ENCODE measurements at regions not wholly inside any gene's neighbourhood (a gene's known extent, or its start where the extent isn't known, plus 50 kb on each side); places are given as distances from the start of the nearest gene placed in this dataset.

DNA sequence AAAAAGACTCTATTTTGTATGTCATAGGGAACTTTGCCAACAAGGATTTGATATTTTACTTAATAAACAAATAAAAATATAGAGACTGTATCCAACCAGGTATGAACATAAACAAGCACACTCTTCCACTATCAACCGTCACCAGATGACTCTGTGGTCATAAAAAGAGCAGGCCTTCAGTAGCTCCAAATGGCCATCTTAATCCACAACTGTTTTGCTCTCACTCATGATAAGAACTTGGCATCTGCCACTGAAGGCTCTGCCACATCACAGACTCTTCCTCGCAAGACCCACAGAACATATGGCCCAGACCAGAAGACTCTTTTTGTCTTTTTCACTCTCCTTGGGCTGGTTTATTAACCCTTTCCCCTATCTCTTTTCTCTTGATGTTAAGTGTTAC lies 98.7 kb upstream of the POM121L12 start:
- peaks cover 24% of the 10 kb centered on the region for H3K9me3 Mint-ChIP-seq
- no peak overlapping the region for H3K27ac Mint-ChIP-seq (ENCODE audit: low read depth)
- ATAC-seq (replicated peaks; ENCODE audit: extremely low read depth, poor library complexity, severe bottlenecking) (no peak), DNase-seq (ENCODE audit: low spot score in 2 of 2) (no peak)
- no peaks in the 10 kb centered on the region for H3K36me3 Mint-ChIP-seq (ENCODE audit: insufficient read depth)
- no peaks in the 10 kb centered on the region for H3K4me1 Mint-ChIP-seq
- no peak overlapping the region for H3K4me3 Mint-ChIP-seq
- H3K27me3 Mint-ChIP-seq = no peaks in the 10 kb centered on the region

DNA sequence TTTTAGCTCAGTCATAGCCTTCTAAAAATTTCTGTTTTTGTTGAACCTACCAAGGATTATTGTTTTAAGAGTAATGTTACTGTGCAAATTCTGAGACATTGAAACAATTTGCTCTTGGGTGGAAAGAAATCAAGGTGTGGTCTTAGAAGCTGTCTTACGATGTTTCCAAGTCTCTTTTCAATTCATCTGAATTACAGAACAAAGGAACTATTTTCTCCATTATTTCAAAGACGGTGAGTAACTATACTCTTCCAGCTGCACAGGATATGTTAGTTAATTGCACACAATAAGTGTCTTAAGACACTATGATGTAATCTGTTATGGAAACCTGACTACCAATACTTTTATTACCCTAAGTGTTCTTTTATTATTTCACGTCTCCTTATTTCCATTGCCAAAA lies 106.8 kb upstream of the POM121L12 start:
- no peaks in the 10 kb centered on the region for H3K27me3 Mint-ChIP-seq
- ATAC-seq (replicated peaks; ENCODE audit: extremely low read depth, poor library complexity, severe bottlenecking) (no peak), DNase-seq (ENCODE audit: low spot score in 2 of 2) (no peak)
- H3K4me1 Mint-ChIP-seq = no peaks in the 10 kb centered on the region
- no peaks in the 10 kb centered on the region for H3K36me3 Mint-ChIP-seq (ENCODE audit: insufficient read depth)
- H3K27ac Mint-ChIP-seq (ENCODE audit: low read depth) = no peak overlapping the region
- H3K9me3 Mint-ChIP-seq = peaks cover 15% of the 10 kb centered on the region
- H3K4me3 Mint-ChIP-seq = no peak overlapping the region

DNA sequence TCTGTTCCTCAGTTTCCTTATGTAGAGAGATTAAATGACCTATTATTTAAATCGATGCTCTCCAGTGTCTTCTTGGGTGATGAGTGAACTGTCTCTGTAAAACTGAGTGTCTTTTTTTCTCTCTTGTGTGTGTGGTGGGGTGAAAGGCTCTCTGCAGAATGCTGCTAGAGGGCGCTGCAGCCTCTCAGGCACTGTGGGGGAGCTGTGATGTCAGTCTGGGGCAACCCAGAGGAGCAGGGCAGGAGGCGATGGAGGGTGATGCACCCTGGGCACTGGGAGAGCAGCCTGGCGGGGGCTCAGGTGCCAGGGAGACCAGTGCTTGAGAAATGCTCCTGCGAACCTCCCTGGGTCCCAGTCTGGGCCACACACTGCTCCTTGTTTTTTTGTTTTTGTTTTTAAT lies 110.1 kb upstream of the POM121L12 start:
- Mint-ChIP-seq H3K4me1 (no peaks in the 10 kb centered on the region), H3K27ac (ENCODE audit: low read depth) (no peak overlapping the region), H3K9me3 (peaks cover 32% of the 10 kb centered on the region), H3K4me3 (no peak overlapping the region), H3K36me3 (ENCODE audit: insufficient read depth) (no peaks in the 10 kb centered on the region), H3K27me3 (no peaks in the 10 kb centered on the region)
- DNase-seq (ENCODE audit: low spot score in 2 of 2) (no peak), ATAC-seq (replicated peaks; ENCODE audit: extremely low read depth, poor library complexity, severe bottlenecking) (no peak)

DNA sequence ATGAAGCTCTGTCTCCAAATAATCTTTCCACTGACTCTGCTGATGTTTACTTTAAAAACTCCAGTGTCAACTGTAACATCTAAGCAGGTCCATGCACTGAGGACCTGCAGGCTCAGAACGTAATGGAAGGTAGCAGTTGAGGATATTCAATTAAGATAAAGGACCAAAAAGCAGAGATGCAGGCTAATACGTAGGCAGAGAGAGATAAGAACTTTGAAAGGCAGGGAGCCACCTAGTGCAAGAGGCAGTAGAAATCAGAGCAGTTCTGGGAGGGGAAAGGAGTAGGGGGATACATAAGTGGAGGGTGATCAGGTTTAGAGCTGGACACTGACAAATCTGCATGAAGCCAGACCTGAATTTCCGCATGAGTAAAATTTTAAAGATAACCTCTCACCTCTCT lies 114.5 kb upstream of the POM121L12 start:
- H3K4me1 Mint-ChIP-seq = no peaks in the 10 kb centered on the region
- H3K4me3 Mint-ChIP-seq = no peak overlapping the region
- peaks cover 24% of the 10 kb centered on the region for H3K9me3 Mint-ChIP-seq
- H3K27ac Mint-ChIP-seq (ENCODE audit: low read depth) = no peak overlapping the region
- DNase-seq (ENCODE audit: low spot score in 2 of 2) = no peak
- no peaks in the 10 kb centered on the region for H3K36me3 Mint-ChIP-seq (ENCODE audit: insufficient read depth)
- no peak for ATAC-seq (replicated peaks; ENCODE audit: extremely low read depth, poor library complexity, severe bottlenecking)
- H3K27me3 Mint-ChIP-seq = no peaks in the 10 kb centered on the region

DNA sequence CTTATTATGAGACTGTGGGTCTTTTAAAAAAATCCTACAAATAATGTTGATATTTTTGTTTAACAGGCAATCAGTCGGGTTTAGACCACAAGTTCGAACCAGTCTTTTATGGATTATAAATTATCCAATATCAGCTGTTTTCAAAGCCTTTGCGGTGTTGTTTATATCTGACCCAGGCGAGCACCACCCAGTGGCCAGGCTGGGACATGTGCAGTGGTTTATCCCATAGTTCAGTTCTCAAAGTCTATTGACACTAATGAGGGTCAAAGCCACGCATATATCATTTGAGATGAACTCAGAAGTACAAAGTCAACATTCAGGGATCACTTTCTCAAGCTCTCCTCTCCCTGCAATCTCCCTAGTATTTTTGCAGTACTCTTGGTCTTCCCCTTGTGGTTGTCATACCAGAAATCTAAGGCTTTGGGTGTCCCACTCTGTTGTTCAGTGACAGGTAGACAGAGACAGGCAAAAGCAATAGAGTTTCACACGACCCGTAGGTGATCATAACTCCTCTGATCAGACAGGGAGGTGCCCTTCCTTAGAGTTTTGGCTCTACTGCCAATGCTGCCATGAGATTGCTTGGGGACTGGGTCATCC lies 117.4 kb upstream of the POM121L12 start:
- DNase-seq (ENCODE audit: low spot score in 2 of 2) (no peak), ATAC-seq (replicated peaks; ENCODE audit: extremely low read depth, poor library complexity, severe bottlenecking) (no peak)
- Mint-ChIP-seq H3K4me1 (no peaks in the 10 kb centered on the region), H3K27ac (ENCODE audit: low read depth) (no peak overlapping the region), H3K9me3 (peaks cover 35% of the 10 kb centered on the region), H3K4me3 (no peak overlapping the region), H3K27me3 (no peaks in the 10 kb centered on the region), H3K36me3 (ENCODE audit: insufficient read depth) (no peaks in the 10 kb centered on the region)

DNA sequence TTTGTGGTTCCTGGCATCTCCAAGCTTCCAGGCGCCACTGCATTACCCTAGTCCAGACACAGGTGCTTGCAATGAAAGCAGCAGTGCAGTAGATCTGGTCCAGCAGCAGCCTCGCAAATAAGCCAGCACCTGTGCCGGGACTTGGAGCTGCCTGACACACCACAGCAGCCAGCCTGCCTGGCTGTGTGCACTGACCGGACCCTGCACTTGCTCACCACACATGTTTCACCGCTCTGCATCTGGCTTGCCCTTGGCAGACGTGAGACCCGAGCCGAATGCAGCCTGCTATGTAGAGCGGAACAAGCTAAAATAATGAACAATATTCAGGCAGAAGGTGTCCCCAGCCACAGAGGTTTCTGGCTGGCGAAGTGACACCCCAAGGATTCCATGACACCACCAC lies 123.6 kb upstream of the POM121L12 start:
- H3K4me1 Mint-ChIP-seq = no peaks in the 10 kb centered on the region
- no peak overlapping the region for H3K27ac Mint-ChIP-seq (ENCODE audit: low read depth)
- no peak overlapping the region for H3K4me3 Mint-ChIP-seq
- no peaks in the 10 kb centered on the region for H3K27me3 Mint-ChIP-seq
- no peak for DNase-seq (ENCODE audit: low spot score in 2 of 2)
- H3K9me3 Mint-ChIP-seq = peaks cover 26% of the 10 kb centered on the region
- no peak for ATAC-seq (replicated peaks; ENCODE audit: extremely low read depth, poor library complexity, severe bottlenecking)
- no peaks in the 10 kb centered on the region for H3K36me3 Mint-ChIP-seq (ENCODE audit: insufficient read depth)

DNA sequence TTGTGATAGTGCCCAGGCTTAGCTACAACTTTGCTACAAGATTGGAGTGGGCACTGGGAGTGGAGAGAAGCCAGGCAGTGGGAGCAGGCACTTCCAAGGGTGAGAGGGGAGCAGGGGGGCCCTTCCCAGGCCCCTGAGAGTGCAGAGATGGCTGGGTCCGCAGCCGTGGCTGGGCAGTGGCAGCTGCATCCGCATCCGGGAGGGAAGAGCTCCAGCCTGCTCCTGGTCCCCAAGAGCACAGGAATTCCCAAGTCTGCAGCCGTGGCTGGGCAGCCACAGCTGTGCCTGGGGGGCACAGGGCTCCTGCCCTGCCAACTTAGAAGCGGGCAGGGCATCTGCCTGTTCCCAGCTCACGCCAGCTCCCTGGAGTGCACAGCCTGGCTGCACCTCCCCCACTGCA lies 124.1 kb upstream of the POM121L12 start:
- no peak overlapping the region for H3K27ac Mint-ChIP-seq (ENCODE audit: low read depth)
- H3K4me1 Mint-ChIP-seq = no peaks in the 10 kb centered on the region
- ATAC-seq (replicated peaks; ENCODE audit: extremely low read depth, poor library complexity, severe bottlenecking) = no peak
- H3K36me3 Mint-ChIP-seq (ENCODE audit: insufficient read depth) = no peaks in the 10 kb centered on the region
- H3K4me3 Mint-ChIP-seq = no peak overlapping the region
- H3K27me3 Mint-ChIP-seq = no peaks in the 10 kb centered on the region
- H3K9me3 Mint-ChIP-seq = peaks cover 26% of the 10 kb centered on the region
- DNase-seq (ENCODE audit: low spot score in 2 of 2) = no peak

DNA sequence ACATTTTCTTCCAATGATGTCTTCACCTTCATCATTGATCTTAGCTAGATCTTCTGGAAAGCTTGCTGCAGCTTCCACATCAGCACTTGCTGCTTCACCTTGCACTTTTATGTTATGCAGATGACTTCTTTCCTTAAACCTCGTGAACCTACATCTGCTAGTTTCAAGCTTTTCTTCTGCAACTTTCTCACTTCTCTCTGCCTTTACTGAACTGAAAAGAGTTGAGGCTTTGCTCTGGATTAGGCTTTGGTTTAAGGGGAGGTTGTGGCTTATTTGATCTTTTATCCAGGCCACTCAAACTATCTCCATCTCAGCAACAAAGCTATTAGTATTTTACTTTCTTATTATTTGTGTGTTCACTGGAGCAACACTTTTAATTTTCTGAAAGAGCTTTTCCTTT lies 125.5 kb upstream of the POM121L12 start:
- ATAC-seq (replicated peaks; ENCODE audit: extremely low read depth, poor library complexity, severe bottlenecking) (no peak), DNase-seq (ENCODE audit: low spot score in 2 of 2) (no peak)
- no peak overlapping the region for H3K4me3 Mint-ChIP-seq
- H3K4me1 Mint-ChIP-seq = no peaks in the 10 kb centered on the region
- no peak overlapping the region for H3K27ac Mint-ChIP-seq (ENCODE audit: low read depth)
- H3K9me3 Mint-ChIP-seq = peaks cover 26% of the 10 kb centered on the region
- H3K36me3 Mint-ChIP-seq (ENCODE audit: insufficient read depth) = no peaks in the 10 kb centered on the region
- H3K27me3 Mint-ChIP-seq = no peaks in the 10 kb centered on the region

DNA sequence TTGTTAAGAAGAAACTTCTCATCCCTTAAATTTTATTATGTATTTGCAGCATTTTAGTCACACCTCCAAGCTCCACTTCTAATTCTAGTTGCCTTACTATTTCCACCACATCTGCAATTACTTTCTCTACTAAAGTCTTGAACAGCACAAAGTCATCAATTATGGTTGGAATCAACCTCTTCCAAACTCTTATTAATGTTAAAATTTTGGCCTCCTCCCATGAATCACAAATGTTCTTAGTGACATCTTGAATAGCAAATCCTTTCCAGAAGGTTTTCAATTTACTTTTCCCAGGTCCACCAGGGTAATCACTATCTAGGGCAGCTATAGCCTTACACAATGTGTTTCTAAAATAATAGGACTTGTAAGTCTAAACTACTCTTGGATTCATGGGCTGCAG lies 126.3 kb upstream of the POM121L12 start:
- Mint-ChIP-seq H3K36me3 (ENCODE audit: insufficient read depth) (no peaks in the 10 kb centered on the region), H3K27ac (ENCODE audit: low read depth) (no peak overlapping the region), H3K4me1 (no peaks in the 10 kb centered on the region), H3K4me3 (no peak overlapping the region), H3K9me3 (peaks cover 18% of the 10 kb centered on the region), H3K27me3 (no peaks in the 10 kb centered on the region)
- ATAC-seq (replicated peaks; ENCODE audit: extremely low read depth, poor library complexity, severe bottlenecking) (no peak), DNase-seq (ENCODE audit: low spot score in 2 of 2) (no peak)

DNA sequence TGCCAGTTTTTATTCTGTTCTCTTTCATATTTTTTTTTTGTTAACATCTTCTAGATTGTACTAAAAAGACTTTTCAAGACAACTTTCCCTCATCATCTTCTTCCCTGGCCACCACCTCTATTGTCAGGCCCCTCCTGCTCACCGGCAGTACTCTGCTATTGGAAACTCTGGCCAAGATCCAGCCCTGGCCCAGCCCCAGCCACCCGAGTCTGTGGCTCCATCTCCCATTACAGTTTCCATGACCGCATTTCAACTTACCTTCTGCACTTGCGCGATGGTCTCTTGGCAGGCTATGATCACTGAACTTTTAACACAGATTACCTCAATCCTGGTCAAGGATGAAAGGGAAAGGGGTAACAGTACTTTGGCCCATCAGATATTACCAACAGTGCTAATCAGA lies 137.7 kb upstream of the POM121L12 start:
- DNase-seq (ENCODE audit: low spot score in 2 of 2) (no peak), ATAC-seq (replicated peaks; ENCODE audit: extremely low read depth, poor library complexity, severe bottlenecking) (no peak)
- H3K36me3 Mint-ChIP-seq (ENCODE audit: insufficient read depth) = no peaks in the 10 kb centered on the region
- H3K27ac Mint-ChIP-seq (ENCODE audit: low read depth) = no peak overlapping the region
- H3K4me3 Mint-ChIP-seq = no peak overlapping the region
- peaks cover 7% of the 10 kb centered on the region for H3K9me3 Mint-ChIP-seq
- H3K27me3 Mint-ChIP-seq = no peaks in the 10 kb centered on the region
- H3K4me1 Mint-ChIP-seq = no peaks in the 10 kb centered on the region

DNA sequence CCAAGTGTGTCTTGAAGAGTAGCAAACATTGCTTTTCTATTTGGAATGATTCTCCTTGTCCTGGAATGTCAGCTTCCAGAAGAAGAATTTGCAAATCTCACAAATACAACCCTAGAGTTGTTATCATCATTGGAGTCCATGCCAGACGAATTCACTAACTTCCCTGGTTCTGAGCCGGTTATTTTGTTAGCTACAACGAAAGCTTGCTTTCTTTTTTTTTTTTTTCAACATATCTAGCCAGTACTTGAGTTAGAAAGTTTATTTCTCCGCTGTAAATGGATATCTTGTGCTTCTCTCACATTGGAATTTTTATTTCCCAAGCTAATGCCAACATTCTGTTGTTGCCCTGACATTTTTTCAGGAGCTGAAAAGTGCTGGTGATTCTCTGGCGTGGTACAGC lies 138.1 kb upstream of the POM121L12 start:
- no peaks in the 10 kb centered on the region for H3K27me3 Mint-ChIP-seq
- H3K4me1 Mint-ChIP-seq = no peaks in the 10 kb centered on the region
- ATAC-seq (replicated peaks; ENCODE audit: extremely low read depth, poor library complexity, severe bottlenecking) (no peak), DNase-seq (ENCODE audit: low spot score in 2 of 2) (no peak)
- H3K9me3 Mint-ChIP-seq = peaks cover 7% of the 10 kb centered on the region
- no peak overlapping the region for H3K27ac Mint-ChIP-seq (ENCODE audit: low read depth)
- H3K36me3 Mint-ChIP-seq (ENCODE audit: insufficient read depth) = no peaks in the 10 kb centered on the region
- H3K4me3 Mint-ChIP-seq = no peak overlapping the region

DNA sequence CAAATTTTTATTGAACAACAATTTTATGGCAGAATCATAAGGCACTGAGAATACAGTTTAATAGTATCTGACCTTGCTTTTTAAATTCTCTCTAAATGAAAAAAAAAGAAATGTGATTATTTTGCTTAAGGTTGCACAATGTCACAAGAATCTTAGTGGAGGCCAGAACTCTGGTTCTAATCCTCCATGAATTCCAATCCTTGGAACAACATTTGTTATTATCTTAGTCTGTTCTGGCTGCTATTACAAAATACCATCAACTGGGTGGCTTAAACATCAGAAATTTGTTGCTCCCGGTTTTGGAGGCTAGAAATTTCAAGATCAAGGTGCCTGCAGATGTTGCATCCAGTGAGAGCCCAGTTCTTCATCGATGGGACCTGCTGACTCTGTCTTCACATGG lies 158.2 kb upstream of the POM121L12 start:
- Mint-ChIP-seq H3K4me1 (no peaks in the 10 kb centered on the region), H3K4me3 (no peak overlapping the region), H3K27ac (ENCODE audit: low read depth) (no peak overlapping the region), H3K27me3 (no peaks in the 10 kb centered on the region), H3K9me3 (peaks cover 12% of the 10 kb centered on the region), H3K36me3 (ENCODE audit: insufficient read depth) (no peaks in the 10 kb centered on the region)
- DNase-seq (ENCODE audit: low spot score in 2 of 2) = no peak
- no peak for ATAC-seq (replicated peaks; ENCODE audit: extremely low read depth, poor library complexity, severe bottlenecking)

DNA sequence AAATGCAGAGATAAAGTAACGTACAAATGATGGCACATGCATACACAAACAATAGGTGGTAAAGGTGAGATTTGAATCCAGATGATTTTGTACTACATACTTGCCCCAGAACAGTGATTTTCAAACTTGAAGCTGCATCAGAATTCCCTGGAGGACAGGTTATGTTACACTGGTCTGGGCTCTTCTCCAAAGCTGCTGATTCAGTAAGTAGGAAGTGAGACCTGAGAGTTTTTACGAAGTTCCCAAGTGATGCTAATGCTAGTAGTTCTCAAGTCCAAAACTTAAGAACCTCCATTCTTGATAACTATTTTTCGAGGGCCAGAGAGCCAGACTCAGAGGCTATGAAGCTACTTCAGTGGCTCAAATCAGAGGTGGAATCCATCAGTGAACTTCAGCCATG lies 159.0 kb upstream of the POM121L12 start:
- no peaks in the 10 kb centered on the region for H3K4me1 Mint-ChIP-seq
- ATAC-seq (replicated peaks; ENCODE audit: extremely low read depth, poor library complexity, severe bottlenecking) (no peak), DNase-seq (ENCODE audit: low spot score in 2 of 2) (no peak)
- H3K9me3 Mint-ChIP-seq = peaks cover 14% of the 10 kb centered on the region
- H3K27ac Mint-ChIP-seq (ENCODE audit: low read depth) = no peak overlapping the region
- H3K36me3 Mint-ChIP-seq (ENCODE audit: insufficient read depth) = no peaks in the 10 kb centered on the region
- H3K4me3 Mint-ChIP-seq = no peak overlapping the region
- no peaks in the 10 kb centered on the region for H3K27me3 Mint-ChIP-seq

DNA sequence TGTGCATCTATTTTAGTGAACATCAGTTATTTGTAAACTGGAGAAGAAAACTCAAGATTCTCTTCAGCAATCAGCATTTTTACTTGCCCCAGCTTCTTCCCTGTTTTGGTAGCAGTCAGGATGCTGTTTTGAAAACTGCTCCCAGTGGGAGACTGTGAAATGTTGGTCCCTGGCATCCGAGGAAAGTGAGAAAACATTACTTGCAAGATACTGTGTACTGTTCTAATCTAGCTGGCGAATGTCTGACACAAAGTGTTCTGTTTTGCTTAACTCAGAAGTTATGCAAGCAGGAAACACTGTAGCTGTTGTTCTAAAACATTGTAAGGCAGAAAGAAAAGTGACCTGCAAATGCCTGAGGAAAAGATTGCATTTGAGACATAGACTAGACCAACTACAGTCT lies 171.8 kb upstream of the POM121L12 start:
- Mint-ChIP-seq H3K4me3 (no peak overlapping the region), H3K27me3 (no peaks in the 10 kb centered on the region), H3K36me3 (ENCODE audit: insufficient read depth) (no peaks in the 10 kb centered on the region), H3K27ac (ENCODE audit: low read depth) (no peak overlapping the region), H3K9me3 (peaks cover 17% of the 10 kb centered on the region), H3K4me1 (no peaks in the 10 kb centered on the region)
- ATAC-seq (replicated peaks; ENCODE audit: extremely low read depth, poor library complexity, severe bottlenecking) (no peak), DNase-seq (ENCODE audit: low spot score in 2 of 2) (no peak)

All from central memory CD8-positive, alpha-beta T cell (primary cell).